Prostate gland (tissue), 2 donors: ENCODE measurements at regions not wholly inside any gene's neighbourhood (a gene's known extent, or its start where the extent isn't known, plus 50 kb on each side); places are given as distances from the start of the nearest gene placed in this dataset.

Experiments
- DNase-seq: peaks from one replicate; pipeline ENCODE4 v3.0.0-alpha.2; 2019; ENCODE audit warnings: low spot score
- H3K27ac ChIP-seq, 2 donors: fragments of 200-600 bp; sonication (generic); 2 replicates each; pipeline ENCODE4 v1.5.1; 2017 to 2019
- H3K27me3 ChIP-seq: fragments of 200-600 bp; sonication (generic); replicated peaks from 2 replicates; pipeline ENCODE4 v1.5.1; 2019; ENCODE audit not compliant: insufficient read depth
- H3K36me3 ChIP-seq, 2 donors: fragments of 200-600 bp; sonication (generic); 1 replicate in 1 of 2; 2 replicates in 1 of 2; pipeline versions ENCODE4 v1.5.1 to v1.8.1; 2017 to 2019
- H3K4me1 ChIP-seq: fragments of 200-600 bp; sonication (generic); replicated peaks from 2 replicates; pipeline ENCODE4 v1.5.1; 2019
- H3K4me3 ChIP-seq, 2 donors: fragments of 200-600 bp; sonication (generic); 2 replicates each; pipeline ENCODE4 v1.5.1; 2017 to 2019
- H3K9me3 ChIP-seq: fragments of 200-600 bp; sonication (generic); 2 replicates; pipeline ENCODE4 v1.5.1; 2017
- POLR2A ChIP-seq: fragments of 450-650 bp; IDR thresholded peaks from one replicate; pipeline ENCODE4 v1.6.1; 2016; ENCODE audit warnings: antibody characterized with exemption, mild to moderate bottlenecking
- POLR2AphosphoS5 ChIP-seq: sonication (generic); formaldehyde crosslinking; IDR thresholded peaks from one replicate; pipeline ENCODE4 v1.6.1; 2017; ENCODE audit warnings: antibody characterized with exemption
- WGBS: methylation state at CpG from one replicate; pipeline ENCODE4 v1.1.5; 2018; 5-methylcytosine and 5-hydroxymethylcytosine counted together
- intact Hi-C: fragments of 100-400 bp; cut with DNase I; formaldehyde crosslinking; loops from one replicate; pipeline ENCODE4 v1.14.2; 2022
- TF ChIP-seq, protein P1 (sequence below), 4 experiments: fragments of 200-600 bp in 2 of 4; fragments of 450-650 bp in 2 of 4; sonication (generic) in 2 of 4; IDR thresholded peaks; 1 replicate in 3 of 4; 2 replicates in 1 of 4; pipeline ENCODE4 v1.5.1; 2016 to 2019; ENCODE audit warnings: antibody characterized with exemption in 4 of 4, mild to moderate bottlenecking in 2 of 4, moderate library complexity in 2 of 4

DNA sequence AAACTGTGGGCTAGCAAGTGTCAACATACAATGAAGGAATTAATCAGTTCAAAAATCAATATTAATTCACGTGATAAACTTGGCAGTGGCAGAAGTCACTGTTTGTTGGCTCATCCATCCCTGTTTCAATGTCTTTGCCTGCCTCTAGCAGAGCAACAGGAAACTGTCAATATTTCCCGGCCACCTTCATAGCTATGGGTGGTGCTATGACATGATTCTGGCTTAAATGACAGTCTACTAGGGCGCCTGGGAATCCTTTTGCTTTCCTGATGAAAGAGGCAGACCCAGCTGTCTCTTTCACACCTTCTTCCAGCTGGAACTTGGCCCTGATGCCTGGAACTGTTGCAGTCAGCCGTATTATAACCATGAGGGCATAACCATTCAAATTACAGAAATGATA is 72.1 kb upstream of the DNAH5 start:
- no peaks in the 10 kb centered on the region for H3K27me3 ChIP-seq
- H3K9me3 ChIP-seq, result no peaks in the 10 kb centered on the region
- H3K4me1 ChIP-seq, result no peaks in the 10 kb centered on the region
- peak overlapping the region in 1 of 2 donors; percentile 16 for H3K27ac ChIP-seq
- H3K36me3 ChIP-seq, result no peaks in the 10 kb centered on the region
- 38% methylated on average over 4 of the region's 4 CpGs for WGBS
- no peak overlapping the region for H3K4me3 ChIP-seq
- no peak for DNase-seq
- peak; percentile 56 for TF ChIP-seq POLR2AphosphoS5
- TF ChIP-seq, protein P1, sequence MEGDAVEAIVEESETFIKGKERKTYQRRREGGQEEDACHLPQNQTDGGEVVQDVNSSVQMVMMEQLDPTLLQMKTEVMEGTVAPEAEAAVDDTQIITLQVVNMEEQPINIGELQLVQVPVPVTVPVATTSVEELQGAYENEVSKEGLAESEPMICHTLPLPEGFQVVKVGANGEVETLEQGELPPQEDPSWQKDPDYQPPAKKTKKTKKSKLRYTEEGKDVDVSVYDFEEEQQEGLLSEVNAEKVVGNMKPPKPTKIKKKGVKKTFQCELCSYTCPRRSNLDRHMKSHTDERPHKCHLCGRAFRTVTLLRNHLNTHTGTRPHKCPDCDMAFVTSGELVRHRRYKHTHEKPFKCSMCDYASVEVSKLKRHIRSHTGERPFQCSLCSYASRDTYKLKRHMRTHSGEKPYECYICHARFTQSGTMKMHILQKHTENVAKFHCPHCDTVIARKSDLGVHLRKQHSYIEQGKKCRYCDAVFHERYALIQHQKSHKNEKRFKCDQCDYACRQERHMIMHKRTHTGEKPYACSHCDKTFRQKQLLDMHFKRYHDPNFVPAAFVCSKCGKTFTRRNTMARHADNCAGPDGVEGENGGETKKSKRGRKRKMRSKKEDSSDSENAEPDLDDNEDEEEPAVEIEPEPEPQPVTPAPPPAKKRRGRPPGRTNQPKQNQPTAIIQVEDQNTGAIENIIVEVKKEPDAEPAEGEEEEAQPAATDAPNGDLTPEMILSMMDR (IDR thresholded peaks at IDR 0.05), result no peak
- intact Hi-C loops, result no loop called here

DNA sequence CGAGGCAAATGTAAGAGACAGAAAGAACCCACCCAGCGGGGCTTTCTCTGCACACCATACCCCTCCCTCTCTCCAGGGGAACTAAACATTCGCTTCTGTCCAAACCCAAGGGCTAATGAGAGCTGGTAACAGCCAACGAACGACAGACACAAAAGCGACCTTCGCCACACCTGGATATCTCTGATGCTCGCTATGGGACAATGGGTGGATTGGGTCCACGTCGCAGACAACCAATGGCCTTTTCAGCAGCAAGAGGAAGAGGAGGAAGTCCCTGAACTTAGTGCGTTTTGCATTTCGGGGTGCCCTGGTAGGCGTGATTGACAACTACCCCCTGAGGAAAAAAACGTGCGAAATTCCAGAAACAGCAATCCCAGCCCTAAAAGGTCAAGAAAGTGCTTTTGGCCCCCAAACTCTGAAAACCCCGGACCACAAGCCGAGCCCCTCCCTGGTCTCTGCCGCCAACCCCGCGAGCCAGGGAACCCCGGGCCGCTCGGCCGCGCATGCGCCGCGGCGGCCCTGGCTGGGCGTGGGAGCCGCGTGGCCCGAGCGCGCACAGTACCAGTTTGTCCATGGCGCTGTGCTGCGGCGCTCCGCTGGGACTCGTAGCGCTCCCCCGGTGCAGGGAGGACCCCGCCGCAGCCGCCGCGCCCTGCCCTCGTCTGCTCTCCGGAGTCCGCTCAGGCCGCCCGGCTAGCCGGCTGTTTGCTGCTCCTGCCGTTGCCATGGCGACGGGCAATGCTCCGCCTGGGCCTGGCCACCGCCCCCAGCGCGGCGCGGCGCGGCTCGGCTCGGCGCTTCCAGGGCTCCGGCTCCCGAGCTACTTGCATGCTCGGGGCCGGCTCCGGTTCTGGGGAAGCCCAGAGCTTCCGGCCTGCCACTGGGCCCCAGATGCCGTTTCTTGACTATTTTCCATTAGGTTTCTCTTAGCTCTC is 66.9 kb upstream of the DNAH5 start:
- intact Hi-C loops, result no loop called here
- Histone ChIP-seq H3K27ac (peak overlapping the region; percentile 70 to 84), H3K27me3 (no peaks in the 10 kb centered on the region), H3K36me3 (no peaks in the 10 kb centered on the region), H3K4me3 (peak overlapping the region; percentile 49 to 51), H3K4me1 (no peaks in the 10 kb centered on the region), H3K9me3 (no peaks in the 10 kb centered on the region)
- 2% methylated on average over 37 of the region's 74 CpGs for WGBS
- peak; percentile 83 for DNase-seq
- TF ChIP-seq, protein P1 (IDR thresholded peaks at IDR 0.05), result peak in 2 of 4 experiments; percentile 9 to 35
- TF ChIP-seq POLR2AphosphoS5 (no peak), POLR2A (peak; percentile 66)

DNA sequence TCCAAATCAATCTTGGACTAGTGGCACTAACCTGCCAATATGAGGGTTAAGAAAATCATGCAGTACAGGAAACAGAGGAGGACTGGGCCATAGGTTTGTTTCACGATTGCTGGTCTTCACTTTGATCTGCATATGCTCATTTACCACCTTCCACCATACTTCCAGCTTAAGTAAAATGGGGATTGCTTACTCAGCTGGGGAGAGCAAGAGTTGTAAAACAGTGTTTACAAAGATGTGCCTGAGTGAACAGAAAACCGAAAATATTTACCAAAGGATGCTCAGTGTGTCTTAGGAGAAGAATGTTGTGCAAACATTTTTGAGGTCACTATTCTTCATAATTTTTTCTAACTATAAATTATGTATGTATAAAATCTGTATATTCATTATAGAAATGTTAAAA is 65.1 kb upstream of the DNAH5 start:
- Histone ChIP-seq H3K27me3 (no peaks in the 10 kb centered on the region), H3K36me3 (no peaks in the 10 kb centered on the region), H3K27ac (peak overlapping the region in 1 of 2 donors; percentile 71), H3K9me3 (no peaks in the 10 kb centered on the region), H3K4me1 (no peaks in the 10 kb centered on the region), H3K4me3 (no peak overlapping the region)
- TF ChIP-seq POLR2A (no peak), POLR2AphosphoS5 (no peak)
- TF ChIP-seq, protein P1 (IDR thresholded peaks at IDR 0.05), result no peak
- 43% methylated on average over 2 of the region's 2 CpGs for WGBS
- DNase-seq, result no peak
- intact Hi-C loops, result no loop called here

DNA sequence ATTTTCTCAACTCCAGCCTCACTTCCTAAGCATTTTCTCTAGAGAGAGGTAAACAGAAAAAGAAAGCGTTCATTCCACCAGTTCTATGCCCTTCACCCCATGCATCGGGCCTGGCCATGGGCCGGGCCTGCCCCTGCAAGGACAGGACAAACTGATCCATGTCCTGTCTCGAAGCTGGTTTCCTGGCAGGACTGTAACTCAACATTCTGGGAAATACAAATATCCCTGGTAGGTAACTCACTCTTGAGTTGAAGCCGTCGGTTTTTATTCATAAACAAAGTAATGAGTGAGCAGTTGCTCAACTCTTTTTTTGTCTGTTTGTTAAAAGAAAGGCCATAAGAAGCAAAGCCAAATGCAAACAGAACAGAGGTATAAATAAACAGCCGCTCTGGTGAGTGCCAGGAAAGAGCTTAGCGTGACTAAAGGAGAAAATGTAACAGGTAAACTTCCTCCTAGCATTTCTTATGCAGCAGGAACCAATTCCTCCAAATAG is 64.4 kb upstream of the DNAH5 start:
- DNase-seq, result peak; percentile 78
- WGBS, result 28% methylated on average over 8 of the region's 8 CpGs

More for the DNA sequence above, 64.4 kb upstream of the DNAH5 start:
- no peaks in the 10 kb centered on the region for H3K36me3 ChIP-seq
- intact Hi-C loops, result no loop called here
- H3K4me1 ChIP-seq, result no peaks in the 10 kb centered on the region
- H3K27ac ChIP-seq, result peak overlapping the region; percentile 49 to 71
- no peaks in the 10 kb centered on the region for H3K9me3 ChIP-seq
- no peak for TF ChIP-seq POLR2A
- TF ChIP-seq POLR2AphosphoS5, result peak; percentile 87
- TF ChIP-seq, protein P1 (IDR thresholded peaks at IDR 0.05), result no peak
- H3K27me3 ChIP-seq, result no peaks in the 10 kb centered on the region
- no peak overlapping the region for H3K4me3 ChIP-seq
